H9 (cell line): ENCODE measurements at regions not wholly inside any gene's neighbourhood (a gene's known extent, or its start where the extent isn't known, plus 50 kb on each side); places are given as distances from the start of the nearest gene placed in this dataset.

Experiments used
- DNase-seq: peaks from one replicate; pipeline ENCODE4 v3.0.0-alpha.2; 2017
- H2AFZ ChIP-seq: one replicate; pipeline ENCODE4 v1.6.1; 2013; ENCODE audit warnings: mild to moderate bottlenecking, low read length, control low read depth, moderate library complexity
- H2AK5ac ChIP-seq: 2 replicates; pipeline ENCODE4 v1.6.1; 2013; ENCODE audit warnings: low read length, control low read depth, mixed read lengths; ENCODE audit not compliant: insufficient read length
- H2BK120ac ChIP-seq: one replicate; pipeline ENCODE4 v1.6.1; 2013; ENCODE audit warnings: low read depth, mild to moderate bottlenecking, low read length, control low read depth, inconsistent platforms; ENCODE audit not compliant: poor library complexity, severe bottlenecking
- H2BK12ac ChIP-seq: 2 replicates; pipeline ENCODE4 v1.6.1; 2013; ENCODE audit warnings: low read length, control low read depth, mixed read lengths, low read depth; ENCODE audit not compliant: insufficient read length
- H2BK15ac ChIP-seq: 2 replicates; pipeline ENCODE4 v1.6.1; 2013; ENCODE audit warnings: low read depth, low read length, control low read depth
- H2BK20ac ChIP-seq: one replicate; pipeline ENCODE4 v1.6.1; 2013; ENCODE audit warnings: low read depth, mild to moderate bottlenecking, low read length, control low read depth, inconsistent platforms; ENCODE audit not compliant: poor library complexity, severe bottlenecking
- H2BK5ac ChIP-seq: 2 replicates; pipeline ENCODE4 v1.6.1; 2013; ENCODE audit warnings: low read length, control low read depth, mixed read lengths; ENCODE audit not compliant: insufficient read length
- H3K14ac ChIP-seq: 2 replicates; pipeline ENCODE4 v1.6.1; 2013; ENCODE audit warnings: low read length, control low read depth; ENCODE audit not compliant: insufficient read depth
- H3K18ac ChIP-seq: 2 replicates; pipeline ENCODE4 v1.6.1; 2013; ENCODE audit warnings: low read depth, mild to moderate bottlenecking, mixed read lengths, low read length, control low read depth; ENCODE audit not compliant: insufficient read length
- H3K23ac ChIP-seq: 2 replicates; pipeline ENCODE4 v1.6.1; 2013; ENCODE audit warnings: low read length, control low read depth, mixed read lengths, low read depth; ENCODE audit not compliant: insufficient read length
- H3K23me2 ChIP-seq: 2 replicates; pipeline ENCODE4 v1.6.1; 2013; ENCODE audit warnings: low read depth, mild to moderate bottlenecking, mixed read lengths, low read length, control low read depth; ENCODE audit not compliant: insufficient read length, poor library complexity, severe bottlenecking
- H3K27ac ChIP-seq: 2 replicates; pipeline ENCODE4 v1.5.1; 2013; ENCODE audit warnings: low read length, control low read depth, mixed read lengths, low read depth; ENCODE audit not compliant: insufficient read length
- H3K27me3 ChIP-seq: 2 replicates; pipeline ENCODE4 v1.6.1; 2013; ENCODE audit warnings: low read length, control low read depth, inconsistent platforms; ENCODE audit not compliant: insufficient read depth
- H3K4ac ChIP-seq: 2 replicates; pipeline ENCODE4 v1.6.1; 2013; ENCODE audit warnings: low read depth, mild to moderate bottlenecking, control low read depth, inconsistent platforms, low read length, moderate library complexity
- H3K4me1 ChIP-seq: 2 replicates; pipeline ENCODE4 v1.6.1; 2013; ENCODE audit warnings: low read length, control low read depth, inconsistent platforms; ENCODE audit not compliant: insufficient read depth
- H3K4me2 ChIP-seq: 2 replicates; pipeline ENCODE4 v1.6.1; 2013; ENCODE audit warnings: low read length, control low read depth, mixed read lengths; ENCODE audit not compliant: insufficient read length, insufficient read depth
- H3K56ac ChIP-seq: 2 replicates; pipeline ENCODE4 v1.6.1; 2013; ENCODE audit warnings: low read depth, mild to moderate bottlenecking, mixed read lengths, low read length, control low read depth; ENCODE audit not compliant: insufficient read length
- H3K79me1 ChIP-seq: 2 replicates; pipeline ENCODE4 v1.6.1; 2013; ENCODE audit warnings: low read depth, mild to moderate bottlenecking, moderate library complexity, low read length, control low read depth, inconsistent platforms; ENCODE audit not compliant: insufficient read depth, poor library complexity, severe bottlenecking
- H3K79me2 ChIP-seq: 2 replicates; pipeline ENCODE4 v1.6.1; 2013; ENCODE audit warnings: low read length, control low read depth, inconsistent platforms; ENCODE audit not compliant: insufficient read depth
- H3K9ac ChIP-seq: 2 replicates; pipeline ENCODE4 v1.6.1; 2013; ENCODE audit warnings: low read length, control low read depth, mixed read lengths; ENCODE audit not compliant: insufficient read length; ENCODE audit errors: extremely low read depth
- H3K9me3 ChIP-seq: one replicate; pipeline ENCODE4 v1.6.1; 2013; ENCODE audit warnings: low read depth, low read length, inconsistent platforms; ENCODE audit not compliant: control insufficient read depth
- H3T11ph ChIP-seq: one replicate; pipeline ENCODE4 v1.6.1; 2013; ENCODE audit warnings: mild to moderate bottlenecking, low read length, control low read depth, inconsistent platforms
- H4K20me1 ChIP-seq: one replicate; pipeline ENCODE4 v1.6.1; 2013; ENCODE audit not compliant: control insufficient read depth, insufficient read length, insufficient read depth
- H4K5ac ChIP-seq: 2 replicates; pipeline ENCODE4 v1.6.1; 2013; ENCODE audit warnings: low read depth, mild to moderate bottlenecking, mixed read lengths, low read length, control low read depth; ENCODE audit not compliant: insufficient read length
- H4K8ac ChIP-seq: replicated peaks from 2 replicates; pipeline ENCODE4 v1.6.1; 2013; ENCODE audit warnings: low read length, control low read depth, mixed read lengths, low read depth; ENCODE audit not compliant: insufficient read length
- H4K91ac ChIP-seq: 2 replicates; pipeline ENCODE4 v1.6.1; 2013; ENCODE audit warnings: low read depth, mild to moderate bottlenecking, moderate library complexity, mixed read lengths, low read length, control low read depth; ENCODE audit not compliant: insufficient read length
- H3K27ac Mint-ChIP-seq, 3 experiments: 2 replicates in 2 of 3; 3 replicates in 1 of 3; pipeline ENCODE4 v1.8.0; 2020 to 2021; ENCODE audit warnings: mixed read lengths in 3 of 3, mild to moderate bottlenecking in 1 of 3, moderate library complexity in 1 of 3
- H3K27me3 Mint-ChIP-seq: 2 replicates; pipeline ENCODE4 v1.8.0; 2021; ENCODE audit warnings: low read depth, mild to moderate bottlenecking, moderate library complexity, mixed read lengths
- H3K36me3 Mint-ChIP-seq, 3 experiments: 2 replicates in 2 of 3; 3 replicates in 1 of 3; pipeline ENCODE4 v1.8.0; 2020 to 2021; ENCODE audit warnings: low read depth in 3 of 3, mixed read lengths in 3 of 3; ENCODE audit not compliant: insufficient read depth in 1 of 3
- H3K4me1 Mint-ChIP-seq, 2 experiments: 2 replicates each; pipeline ENCODE4 v1.8.0; 2020; ENCODE audit warnings: mixed read lengths in 2 of 2
- H3K4me3 Mint-ChIP-seq, 2 experiments: 2 replicates in 1 of 2; 3 replicates in 1 of 2; pipeline ENCODE4 v1.8.0; 2020 to 2021; ENCODE audit warnings: mild to moderate bottlenecking in 2 of 2, mixed read lengths in 2 of 2, moderate library complexity in 1 of 2
- H3K9me3 Mint-ChIP-seq, 2 experiments: 2 replicates in 1 of 2; 3 replicates in 1 of 2; pipeline ENCODE4 v1.8.0; 2020; ENCODE audit warnings: mild to moderate bottlenecking in 2 of 2, mixed read lengths in 2 of 2, moderate library complexity in 1 of 2
- TF ChIP-seq, protein P1 (sequence below): fragments of 200-600 bp; sonication (generic); conservative IDR thresholded peaks from 3 replicates; pipeline ENCODE4 v1.8.0; 2021; ENCODE audit warnings: antibody characterized with exemption, mild to moderate bottlenecking

DNA sequence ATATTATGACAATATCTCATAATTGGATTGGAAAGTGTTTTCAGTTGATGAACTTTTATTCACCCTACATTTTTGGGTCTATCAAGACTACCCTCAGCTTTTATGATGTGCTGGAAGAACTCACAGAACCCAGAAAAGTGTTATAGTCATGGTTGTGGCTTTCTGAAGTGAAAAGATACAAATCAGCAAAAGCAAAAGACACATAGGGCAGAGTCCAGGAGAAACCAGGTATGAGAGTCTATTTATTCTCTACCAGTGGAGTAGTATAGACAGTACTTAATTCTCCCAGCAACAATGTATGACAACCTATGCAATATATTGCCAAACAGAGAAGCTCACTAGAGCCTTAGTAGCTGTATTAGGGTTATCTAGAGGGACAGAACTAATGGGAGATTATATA lies 280.4 kb upstream of the TTC14 start:
- Mint-ChIP-seq H3K4me3 (no peak overlapping the region), H3K27me3 (no peaks in the 10 kb centered on the region), H3K4me1 (no peaks in the 10 kb centered on the region), H3K36me3 (no peaks in the 10 kb centered on the region), H3K27ac (no peak overlapping the region), H3K9me3 (no peaks in the 10 kb centered on the region)
- no peak overlapping the region for H4K91ac ChIP-seq
- H4K8ac ChIP-seq = no peak overlapping the region
- no peaks in the 10 kb centered on the region for H3K79me2 ChIP-seq
- H2BK120ac ChIP-seq = no peak overlapping the region
- no peaks in the 10 kb centered on the region for H3K9me3 ChIP-seq
- DNase-seq = no peak
- no peak overlapping the region for H2BK5ac ChIP-seq
- H3K4me1 ChIP-seq = no peaks in the 10 kb centered on the region
- no peak overlapping the region for H2BK12ac ChIP-seq
- H3K4ac ChIP-seq = no peak overlapping the region
- H3K4me2 ChIP-seq = no peak overlapping the region
- no peak overlapping the region for H3K14ac ChIP-seq
- H3K23me2 ChIP-seq = no peaks in the 10 kb centered on the region
- no peak overlapping the region for H3K18ac ChIP-seq
- no peak overlapping the region for H2AK5ac ChIP-seq
- no peak overlapping the region for H3T11ph ChIP-seq
- H4K20me1 ChIP-seq = no peaks in the 10 kb centered on the region
- no peak overlapping the region for H3K27ac ChIP-seq
- no peak overlapping the region for H3K9ac ChIP-seq
- H2BK20ac ChIP-seq = no peak overlapping the region
- H4K5ac ChIP-seq = no peak overlapping the region
- no peaks in the 10 kb centered on the region for H3K27me3 ChIP-seq
- no peak overlapping the region for H2BK15ac ChIP-seq
- H2AFZ ChIP-seq = no peak overlapping the region
- H3K56ac ChIP-seq = no peak overlapping the region
- TF ChIP-seq, protein P1, sequence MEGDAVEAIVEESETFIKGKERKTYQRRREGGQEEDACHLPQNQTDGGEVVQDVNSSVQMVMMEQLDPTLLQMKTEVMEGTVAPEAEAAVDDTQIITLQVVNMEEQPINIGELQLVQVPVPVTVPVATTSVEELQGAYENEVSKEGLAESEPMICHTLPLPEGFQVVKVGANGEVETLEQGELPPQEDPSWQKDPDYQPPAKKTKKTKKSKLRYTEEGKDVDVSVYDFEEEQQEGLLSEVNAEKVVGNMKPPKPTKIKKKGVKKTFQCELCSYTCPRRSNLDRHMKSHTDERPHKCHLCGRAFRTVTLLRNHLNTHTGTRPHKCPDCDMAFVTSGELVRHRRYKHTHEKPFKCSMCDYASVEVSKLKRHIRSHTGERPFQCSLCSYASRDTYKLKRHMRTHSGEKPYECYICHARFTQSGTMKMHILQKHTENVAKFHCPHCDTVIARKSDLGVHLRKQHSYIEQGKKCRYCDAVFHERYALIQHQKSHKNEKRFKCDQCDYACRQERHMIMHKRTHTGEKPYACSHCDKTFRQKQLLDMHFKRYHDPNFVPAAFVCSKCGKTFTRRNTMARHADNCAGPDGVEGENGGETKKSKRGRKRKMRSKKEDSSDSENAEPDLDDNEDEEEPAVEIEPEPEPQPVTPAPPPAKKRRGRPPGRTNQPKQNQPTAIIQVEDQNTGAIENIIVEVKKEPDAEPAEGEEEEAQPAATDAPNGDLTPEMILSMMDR = no peak
- no peak overlapping the region for H3K23ac ChIP-seq
- no peaks in the 10 kb centered on the region for H3K79me1 ChIP-seq
